ENCODE measurements at regions not wholly inside any gene's neighbourhood (a gene's known extent, or its start where the extent isn't known, plus 50 kb on each side); places are given as distances from the start of the nearest gene placed in this dataset.
"Not testable (repeated sequence)": the region's sequence is repeated elsewhere in the genome, so short reads cannot be mapped to it uniquely, and the experiment has no call there.

GRCh38 chr3:21017115-21017852 is 733.7 kb downstream of the ZNF385D start:
- no peak for DNase-seq

- DNase-seq = no peak
Observed at GRCh38 chr3:21013566-21013965, 737.4 kb downstream of the ZNF385D start.

- no peak for DNase-seq
Observed at GRCh38 chr3:20999661-21000060, 751.3 kb downstream of the ZNF385D start.

GRCh38 chr3:20997183-20997582 is 753.8 kb downstream of the ZNF385D start:
- DNase-seq = no peak

GRCh38 chr3:20990896-20991295 is 760.1 kb downstream of the ZNF385D start:
- no peak for DNase-seq

GRCh38 chr3:20989653-20990052 is 761.4 kb downstream of the ZNF385D start:
- not testable (repeated sequence) for DNase-seq

GRCh38 chr3:20984594-20985205 is 766.3 kb downstream of the ZNF385D start:
- no peak for DNase-seq

GRCh38 chr3:20975188-20975651 is 775.8 kb downstream of the ZNF385D start:
- DNase-seq = no peak

GRCh38 chr3:20974396-20974795 is 776.6 kb downstream of the ZNF385D start:
- DNase-seq = no peak

GRCh38 chr3:20970807-20971206 is 780.2 kb downstream of the ZNF385D start:
- DNase-seq = not testable (repeated sequence)

GRCh38 chr3:20967485-20967884 is 781.5 kb upstream of the SGO1 start:
- not testable (repeated sequence) for DNase-seq

- no peak for DNase-seq
Observed at GRCh38 chr3:20958161-20958560, 772.2 kb upstream of the SGO1 start.

GRCh38 chr3:20945892-20946291 is 759.9 kb upstream of the SGO1 start:
- DNase-seq = no peak

- DNase-seq = no peak
Observed at GRCh38 chr3:20935791-20936190, 749.8 kb upstream of the SGO1 start.

GRCh38 chr3:20931834-20932233 is 745.8 kb upstream of the SGO1 start:
- DNase-seq = no peak

GRCh38 chr3:20930034-20930433 is 744.0 kb upstream of the SGO1 start:
- DNase-seq = no peak

GRCh38 chr3:20924646-20925385 is 738.8 kb upstream of the SGO1 start:
- no peak for DNase-seq

- not testable (repeated sequence) for DNase-seq
Observed at GRCh38 chr3:20921112-20921511, 735.1 kb upstream of the SGO1 start.

- DNase-seq = no peak
Observed at GRCh38 chr3:20916951-20917606, 731.1 kb upstream of the SGO1 start.

GRCh38 chr3:20914310-20914709 is 728.3 kb upstream of the SGO1 start:
- DNase-seq = no peak

- no peak for DNase-seq
Observed at GRCh38 chr3:20912406-20912805, 726.4 kb upstream of the SGO1 start.

GRCh38 chr3:20909511-20909910 is 723.5 kb upstream of the SGO1 start:
- no peak for DNase-seq

- DNase-seq = no peak
Observed at GRCh38 chr3:20905210-20905805, 719.3 kb upstream of the SGO1 start.

Measured in T-helper 2 cell (primary cell).